ENCODE measurements at regions not wholly inside any gene's neighbourhood (a gene's known extent, or its start where the extent isn't known, plus 50 kb on each side); places are given as distances from the start of the nearest gene placed in this dataset.

DNA sequence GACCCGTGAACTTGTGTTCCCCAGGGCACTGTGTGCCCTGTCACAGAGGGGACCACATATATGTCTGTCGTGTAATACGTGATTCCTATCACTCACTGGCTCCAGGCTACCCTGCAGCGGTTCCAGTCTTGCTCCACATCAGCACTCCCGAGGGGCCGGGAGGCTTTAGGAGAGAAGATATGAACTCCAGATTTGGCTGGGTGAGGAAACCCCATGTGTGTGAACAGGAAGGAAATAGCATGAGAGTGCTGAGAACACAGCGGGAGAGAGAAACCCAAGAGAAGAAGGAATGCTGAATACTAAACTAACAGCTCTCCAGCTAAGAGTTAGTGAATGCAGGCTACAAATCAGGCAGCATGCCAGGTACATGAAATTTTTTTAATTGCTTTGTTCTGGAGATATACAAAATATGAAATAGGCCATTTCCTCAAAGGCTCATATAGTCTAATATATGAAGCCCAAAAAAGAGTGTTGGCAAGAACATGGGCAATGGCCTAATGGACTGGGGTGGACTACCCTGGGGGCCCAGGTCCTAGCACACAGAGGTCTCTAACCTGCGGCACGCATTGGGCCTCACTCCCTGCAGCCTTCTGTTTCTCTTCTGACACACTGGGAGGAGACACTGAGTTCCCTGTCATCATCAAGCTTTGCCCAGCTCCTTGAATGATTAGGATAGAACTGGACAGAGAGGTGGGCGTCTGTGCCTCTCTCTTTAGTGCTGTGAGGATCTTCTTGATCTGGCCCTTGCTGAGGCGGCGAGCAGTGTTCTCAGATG is 372.8 kb upstream of the RAB6C start (continued):
- TF ChIP-seq, protein P1, sequence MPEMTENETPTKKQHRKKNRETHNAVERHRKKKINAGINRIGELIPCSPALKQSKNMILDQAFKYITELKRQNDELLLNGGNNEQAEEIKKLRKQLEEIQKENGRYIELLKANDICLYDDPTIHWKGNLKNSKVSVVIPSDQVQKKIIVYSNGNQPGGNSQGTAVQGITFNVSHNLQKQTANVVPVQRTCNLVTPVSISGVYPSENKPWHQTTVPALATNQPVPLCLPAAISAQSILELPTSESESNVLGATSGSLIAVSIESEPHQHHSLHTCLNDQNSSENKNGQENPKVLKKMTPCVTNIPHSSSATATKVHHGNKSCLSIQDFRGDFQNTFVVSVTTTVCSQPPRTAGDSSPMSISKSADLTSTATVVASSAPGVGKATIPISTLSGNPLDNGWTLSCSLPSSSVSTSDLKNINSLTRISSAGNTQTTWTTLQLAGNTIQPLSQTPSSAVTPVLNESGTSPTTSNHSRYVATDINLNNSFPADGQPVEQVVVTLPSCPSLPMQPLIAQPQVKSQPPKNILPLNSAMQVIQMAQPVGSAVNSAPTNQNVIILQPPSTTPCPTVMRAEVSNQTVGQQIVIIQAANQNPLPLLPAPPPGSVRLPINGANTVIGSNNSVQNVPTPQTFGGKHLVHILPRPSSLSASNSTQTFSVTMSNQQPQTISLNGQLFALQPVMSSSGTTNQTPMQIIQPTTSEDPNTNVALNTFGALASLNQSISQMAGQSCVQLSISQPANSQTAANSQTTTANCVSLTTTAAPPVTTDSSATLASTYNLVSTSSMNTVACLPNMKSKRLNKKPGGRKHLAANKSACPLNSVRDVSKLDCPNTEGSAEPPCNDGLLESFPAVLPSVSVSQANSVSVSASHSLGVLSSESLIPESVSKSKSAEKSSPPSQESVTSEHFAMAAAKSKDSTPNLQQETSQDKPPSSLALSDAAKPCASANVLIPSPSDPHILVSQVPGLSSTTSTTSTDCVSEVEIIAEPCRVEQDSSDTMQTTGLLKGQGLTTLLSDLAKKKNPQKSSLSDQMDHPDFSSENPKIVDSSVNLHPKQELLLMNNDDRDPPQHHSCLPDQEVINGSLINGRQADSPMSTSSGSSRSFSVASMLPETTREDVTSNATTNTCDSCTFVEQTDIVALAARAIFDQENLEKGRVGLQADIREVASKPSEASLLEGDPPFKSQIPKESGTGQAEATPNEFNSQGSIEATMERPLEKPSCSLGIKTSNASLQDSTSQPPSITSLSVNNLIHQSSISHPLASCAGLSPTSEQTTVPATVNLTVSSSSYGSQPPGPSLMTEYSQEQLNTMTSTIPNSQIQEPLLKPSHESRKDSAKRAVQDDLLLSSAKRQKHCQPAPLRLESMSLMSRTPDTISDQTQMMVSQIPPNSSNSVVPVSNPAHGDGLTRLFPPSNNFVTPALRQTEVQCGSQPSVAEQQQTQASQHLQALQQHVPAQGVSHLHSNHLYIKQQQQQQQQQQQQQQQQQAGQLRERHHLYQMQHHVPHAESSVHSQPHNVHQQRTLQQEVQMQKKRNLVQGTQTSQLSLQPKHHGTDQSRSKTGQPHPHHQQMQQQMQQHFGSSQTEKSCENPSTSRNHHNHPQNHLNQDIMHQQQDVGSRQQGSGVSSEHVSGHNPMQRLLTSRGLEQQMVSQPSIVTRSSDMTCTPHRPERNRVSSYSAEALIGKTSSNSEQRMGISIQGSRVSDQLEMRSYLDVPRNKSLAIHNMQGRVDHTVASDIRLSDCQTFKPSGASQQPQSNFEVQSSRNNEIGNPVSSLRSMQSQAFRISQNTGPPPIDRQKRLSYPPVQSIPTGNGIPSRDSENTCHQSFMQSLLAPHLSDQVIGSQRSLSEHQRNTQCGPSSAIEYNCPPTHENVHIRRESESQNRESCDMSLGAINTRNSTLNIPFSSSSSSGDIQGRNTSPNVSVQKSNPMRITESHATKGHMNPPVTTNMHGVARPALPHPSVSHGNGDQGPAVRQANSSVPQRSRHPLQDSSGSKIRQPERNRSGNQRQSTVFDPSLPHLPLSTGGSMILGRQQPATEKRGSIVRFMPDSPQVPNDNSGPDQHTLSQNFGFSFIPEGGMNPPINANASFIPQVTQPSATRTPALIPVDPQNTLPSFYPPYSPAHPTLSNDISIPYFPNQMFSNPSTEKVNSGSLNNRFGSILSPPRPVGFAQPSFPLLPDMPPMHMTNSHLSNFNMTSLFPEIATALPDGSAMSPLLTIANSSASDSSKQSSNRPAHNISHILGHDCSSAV (CRISPR knock-in tag; IDR thresholded peaks at IDR 0.05; ENCODE audit: borderline replicate concordance) = no peak
- TF ChIP-seq, protein P2, sequence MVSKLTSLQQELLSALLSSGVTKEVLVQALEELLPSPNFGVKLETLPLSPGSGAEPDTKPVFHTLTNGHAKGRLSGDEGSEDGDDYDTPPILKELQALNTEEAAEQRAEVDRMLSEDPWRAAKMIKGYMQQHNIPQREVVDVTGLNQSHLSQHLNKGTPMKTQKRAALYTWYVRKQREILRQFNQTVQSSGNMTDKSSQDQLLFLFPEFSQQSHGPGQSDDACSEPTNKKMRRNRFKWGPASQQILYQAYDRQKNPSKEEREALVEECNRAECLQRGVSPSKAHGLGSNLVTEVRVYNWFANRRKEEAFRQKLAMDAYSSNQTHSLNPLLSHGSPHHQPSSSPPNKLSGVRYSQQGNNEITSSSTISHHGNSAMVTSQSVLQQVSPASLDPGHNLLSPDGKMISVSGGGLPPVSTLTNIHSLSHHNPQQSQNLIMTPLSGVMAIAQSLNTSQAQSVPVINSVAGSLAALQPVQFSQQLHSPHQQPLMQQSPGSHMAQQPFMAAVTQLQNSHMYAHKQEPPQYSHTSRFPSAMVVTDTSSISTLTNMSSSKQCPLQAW (CRISPR knock-in tag; IDR thresholded peaks at IDR 0.05) = no peak
- no peak for TF ChIP-seq REPIN1 (CRISPR knock-in tag; IDR thresholded peaks at IDR 0.05; ENCODE audit: borderline replicate concordance, low read depth)
- TF ChIP-seq, protein P3, sequence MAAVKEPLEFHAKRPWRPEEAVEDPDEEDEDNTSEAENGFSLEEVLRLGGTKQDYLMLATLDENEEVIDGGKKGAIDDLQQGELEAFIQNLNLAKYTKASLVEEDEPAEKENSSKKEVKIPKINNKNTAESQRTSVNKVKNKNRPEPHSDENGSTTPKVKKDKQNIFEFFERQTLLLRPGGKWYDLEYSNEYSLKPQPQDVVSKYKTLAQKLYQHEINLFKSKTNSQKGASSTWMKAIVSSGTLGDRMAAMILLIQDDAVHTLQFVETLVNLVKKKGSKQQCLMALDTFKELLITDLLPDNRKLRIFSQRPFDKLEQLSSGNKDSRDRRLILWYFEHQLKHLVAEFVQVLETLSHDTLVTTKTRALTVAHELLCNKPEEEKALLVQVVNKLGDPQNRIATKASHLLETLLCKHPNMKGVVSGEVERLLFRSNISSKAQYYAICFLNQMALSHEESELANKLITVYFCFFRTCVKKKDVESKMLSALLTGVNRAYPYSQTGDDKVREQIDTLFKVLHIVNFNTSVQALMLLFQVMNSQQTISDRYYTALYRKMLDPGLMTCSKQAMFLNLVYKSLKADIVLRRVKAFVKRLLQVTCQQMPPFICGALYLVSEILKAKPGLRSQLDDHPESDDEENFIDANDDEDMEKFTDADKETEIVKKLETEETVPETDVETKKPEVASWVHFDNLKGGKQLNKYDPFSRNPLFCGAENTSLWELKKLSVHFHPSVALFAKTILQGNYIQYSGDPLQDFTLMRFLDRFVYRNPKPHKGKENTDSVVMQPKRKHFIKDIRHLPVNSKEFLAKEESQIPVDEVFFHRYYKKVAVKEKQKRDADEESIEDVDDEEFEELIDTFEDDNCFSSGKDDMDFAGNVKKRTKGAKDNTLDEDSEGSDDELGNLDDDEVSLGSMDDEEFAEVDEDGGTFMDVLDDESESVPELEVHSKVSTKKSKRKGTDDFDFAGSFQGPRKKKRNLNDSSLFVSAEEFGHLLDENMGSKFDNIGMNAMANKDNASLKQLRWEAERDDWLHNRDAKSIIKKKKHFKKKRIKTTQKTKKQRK (IDR thresholded peaks at IDR 0.05; ENCODE audit: low read length) = no peak
